SKM-1 (cell line): ENCODE measurements at regions not wholly inside any gene's neighbourhood (a gene's known extent, or its start where the extent isn't known, plus 50 kb on each side); places are given as distances from the start of the nearest gene placed in this dataset.
A peak's percentile ranks its signal among the peaks of the same experiment; 100 is the strongest.

Source experiments
- DNase-seq: peaks from one replicate; lab custom pipeline; 2025; ENCODE audit not compliant: unreplicated experiment; lab: John Stamatoyannopoulos, UW

GRCh38 chr13:61738236-61738750, 322.6 kb upstream of the PCDH20 start:
- DNase-seq, result no peak

DNA sequence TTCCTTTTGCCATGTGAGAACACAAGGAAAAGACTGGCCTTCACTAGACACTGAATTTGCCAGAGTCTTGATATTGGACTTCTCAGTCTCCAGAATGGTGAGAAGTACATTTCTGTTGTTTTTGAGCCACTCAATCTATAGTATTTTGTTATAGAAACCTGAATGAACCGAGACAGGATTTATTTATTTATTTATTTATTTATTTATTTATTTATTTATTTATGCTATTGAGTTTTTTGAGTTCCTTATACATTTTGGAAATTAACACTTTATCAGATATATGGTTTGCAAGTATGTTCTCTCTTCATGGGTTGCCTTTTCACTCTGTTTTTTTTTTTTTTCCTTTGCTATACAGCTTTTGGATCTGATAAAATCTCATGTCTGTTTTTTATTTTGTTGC, 319.0 kb upstream of the PCDH20 start:
- DNase-seq, result no peak

- no peak for DNase-seq
Measured at GRCh38 chr13:61728471-61728870, 312.8 kb upstream of the PCDH20 start.

DNA sequence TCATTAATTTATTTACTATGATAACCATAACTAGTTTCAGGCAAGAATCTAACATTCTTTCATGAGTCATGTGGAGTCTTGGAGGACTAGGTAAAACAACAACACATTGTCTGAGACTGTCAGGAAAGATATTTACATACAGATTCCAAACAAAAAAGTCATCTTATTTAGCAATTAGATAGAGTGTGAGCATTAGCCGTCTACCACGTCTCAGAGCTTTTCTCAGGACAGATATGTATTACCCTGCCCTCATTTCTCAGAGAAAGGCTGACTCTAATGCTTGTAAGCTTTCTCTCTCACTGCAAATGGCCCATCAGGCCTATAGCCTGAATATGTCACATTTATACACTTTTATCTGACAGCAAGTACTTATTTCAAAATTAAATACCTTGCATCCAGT, 312.1 kb upstream of the PCDH20 start:
- DNase-seq, result no peak

DNA sequence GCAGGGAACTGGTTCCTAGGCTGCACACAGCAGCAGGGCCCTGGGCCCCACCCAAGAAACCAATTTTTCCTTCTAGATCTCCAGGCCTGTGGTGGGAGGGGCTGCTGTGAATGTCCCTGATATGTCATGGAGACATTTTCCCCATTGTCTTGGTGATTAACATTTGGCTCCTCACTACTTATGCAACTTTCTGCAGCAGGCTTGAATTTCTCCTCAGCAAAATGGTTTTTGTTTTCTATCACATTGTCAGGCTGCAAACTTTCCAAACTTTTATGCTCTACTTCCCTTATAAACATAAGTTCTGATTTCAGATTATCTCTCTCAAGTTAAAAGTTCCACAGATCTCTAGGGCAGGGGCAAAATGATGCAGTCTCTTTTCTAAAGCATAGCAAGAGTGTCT, 310.2 kb upstream of the PCDH20 start:
- DNase-seq, result no peak

GRCh38 chr13:61722119-61722518, 306.5 kb upstream of the PCDH20 start:
- DNase-seq, result no peak

DNA sequence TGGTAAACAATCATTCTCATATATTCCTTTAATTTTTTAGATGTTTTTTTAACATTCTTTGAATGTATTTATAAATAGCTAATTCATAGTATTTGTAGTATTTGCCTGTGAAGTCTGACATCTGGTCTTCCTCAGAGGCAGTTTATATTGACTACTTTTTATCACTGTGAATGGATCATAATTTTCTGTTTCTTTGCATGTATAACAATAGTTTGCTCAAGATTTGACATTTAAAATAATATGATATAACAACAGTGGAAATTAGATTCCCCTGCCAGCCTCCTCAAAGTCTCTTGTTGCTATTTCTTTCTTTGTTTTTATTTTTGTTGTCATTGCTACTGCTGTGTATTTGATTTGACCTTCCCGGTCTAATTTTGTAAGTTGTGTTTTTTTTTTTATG, 297.0 kb upstream of the PCDH20 start:
- no peak for DNase-seq

- no peak for DNase-seq
Measured at GRCh38 chr13:61709258-61709657, 293.6 kb upstream of the PCDH20 start.

DNA sequence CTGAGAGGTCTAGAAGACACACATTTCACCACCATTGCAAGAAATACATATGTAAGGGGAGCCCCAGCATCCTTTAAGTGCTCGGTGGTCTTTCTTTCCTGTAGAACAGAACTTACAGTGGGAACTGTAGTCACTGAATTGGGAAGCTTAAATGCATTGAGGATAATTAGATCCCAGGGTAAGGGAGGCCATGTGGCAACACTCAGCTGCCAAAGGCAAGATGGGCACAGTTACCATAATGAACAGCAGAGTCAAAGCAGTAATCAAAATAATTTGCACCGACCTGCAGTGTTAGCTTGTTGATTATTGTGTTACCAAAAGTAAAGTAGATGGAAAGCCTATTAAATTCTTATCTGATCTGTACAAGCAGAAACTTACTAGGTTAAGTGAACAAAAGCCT, 291.2 kb upstream of the PCDH20 start:
- no peak for DNase-seq

DNA sequence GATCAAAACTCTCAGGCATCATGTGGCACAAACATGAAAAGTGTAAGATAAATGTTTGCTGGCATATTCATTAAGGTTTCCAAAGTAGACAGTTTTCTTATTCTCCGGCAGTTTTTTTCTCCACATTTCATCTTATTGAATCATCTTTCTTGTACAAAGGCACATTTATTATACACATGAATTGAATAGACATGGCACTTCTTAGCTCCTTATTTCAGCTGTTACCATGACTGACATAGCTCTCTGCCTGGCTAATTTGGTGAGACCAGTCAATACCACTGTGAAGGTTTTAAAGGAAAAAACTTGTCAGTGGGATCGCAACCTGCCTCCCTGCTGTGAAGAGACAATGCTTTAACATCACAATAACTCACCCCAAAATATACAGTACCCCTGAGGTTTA, 285.0 kb upstream of the PCDH20 start:
- DNase-seq, result no peak

DNA sequence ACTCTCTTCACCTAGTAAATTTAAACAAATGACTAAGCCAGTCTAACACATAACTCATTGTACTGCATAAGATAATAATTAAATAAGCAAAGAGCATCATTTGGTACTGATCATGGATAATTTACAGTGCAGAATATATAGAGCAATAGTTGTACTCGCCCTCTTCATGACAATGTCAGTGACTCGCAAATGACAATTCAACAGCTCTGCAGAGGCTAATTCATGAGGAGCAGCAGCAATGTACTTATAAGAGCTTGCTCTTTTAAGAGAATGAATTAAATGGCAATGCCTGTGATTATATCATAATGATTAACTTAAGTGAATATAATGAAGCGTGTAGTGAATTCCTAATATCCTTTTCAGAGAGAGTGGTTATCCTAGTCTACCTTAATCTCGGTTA, 284.5 kb upstream of the PCDH20 start:
- DNase-seq, result no peak

GRCh38 chr13:61696676-61697075, 281.0 kb upstream of the PCDH20 start:
- no peak for DNase-seq

- DNase-seq, result peak; percentile 38
Measured at GRCh38 chr13:61695147-61695546, 279.5 kb upstream of the PCDH20 start.

- no peak for DNase-seq
Measured at GRCh38 chr13:61692691-61693090, 277.0 kb upstream of the PCDH20 start.

GRCh38 chr13:61685682-61686012, 270.0 kb upstream of the PCDH20 start:
- no peak for DNase-seq

DNA sequence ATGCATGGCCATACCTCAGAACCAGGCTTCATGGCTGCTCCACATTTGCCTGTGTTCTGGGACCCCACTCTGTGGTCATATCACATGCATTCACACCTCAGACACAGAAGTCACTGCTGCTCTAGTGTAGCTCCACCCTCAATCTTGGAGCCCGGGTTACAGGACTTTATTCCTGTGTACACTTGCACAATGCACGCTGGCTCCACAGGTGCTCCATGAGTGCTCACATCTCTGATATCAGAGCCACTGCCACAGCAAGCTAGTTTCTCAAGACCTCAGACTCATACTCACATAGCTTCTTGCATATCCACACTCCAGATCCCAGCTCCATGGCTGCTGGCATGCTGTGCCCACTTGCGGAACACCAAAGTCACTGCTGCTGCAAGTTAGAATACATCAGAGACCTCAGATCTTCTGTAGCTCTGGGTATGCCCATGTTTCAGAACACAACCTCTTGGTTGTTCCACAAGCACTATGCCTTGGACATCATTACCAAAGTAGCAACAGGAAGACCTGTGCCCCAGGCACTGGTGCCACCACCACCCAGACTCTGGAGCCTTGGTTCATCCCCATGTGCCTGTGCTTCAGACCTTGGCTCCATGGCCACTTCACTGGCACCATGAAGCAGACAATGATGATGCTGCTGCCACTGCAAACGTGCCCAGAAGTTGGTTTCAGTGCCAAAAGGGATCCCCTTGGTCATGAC, 269.5 kb upstream of the PCDH20 start:
- DNase-seq, result no peak

GRCh38 chr13:61672756-61673155, 257.1 kb upstream of the PCDH20 start:
- DNase-seq, result no peak

DNA sequence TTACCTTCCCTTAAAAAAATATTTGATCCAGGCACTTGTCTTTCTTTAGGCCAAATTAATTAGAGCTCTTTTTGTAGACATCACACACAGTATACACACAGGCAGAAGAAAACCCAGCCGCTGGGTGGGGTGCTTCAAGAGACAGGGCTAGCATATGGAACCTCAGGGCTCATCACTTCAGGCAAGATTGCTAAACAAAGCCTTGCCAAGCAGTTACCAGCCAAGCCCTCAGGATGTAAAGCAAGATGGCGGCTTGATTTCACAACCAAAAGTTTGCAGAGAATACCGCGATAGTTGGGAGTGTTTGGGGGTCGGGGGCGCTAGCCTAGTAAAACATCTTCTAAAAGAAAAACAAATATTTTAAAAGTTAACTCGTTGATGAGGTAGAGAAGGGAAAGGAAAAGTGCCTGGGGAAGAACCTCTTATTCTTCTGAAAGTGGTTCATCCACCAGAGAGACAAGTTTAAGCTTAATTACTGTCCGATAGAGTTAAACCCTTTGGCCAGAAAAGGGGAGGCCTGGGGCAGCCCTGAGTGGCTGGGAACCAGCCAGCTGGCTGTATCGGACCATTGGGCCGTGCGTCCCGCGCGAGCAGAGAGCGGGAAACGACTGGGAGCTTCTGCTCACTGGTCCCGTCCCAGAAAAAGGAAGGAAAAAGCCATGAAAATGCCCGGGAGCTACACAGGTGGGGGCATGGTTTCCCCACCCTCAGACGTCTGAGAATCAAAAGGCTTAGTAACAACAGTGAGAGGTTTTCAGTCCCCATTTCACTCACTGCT, 254.9 kb upstream of the PCDH20 start:
- no peak for DNase-seq

- DNase-seq, result no peak
Measured at GRCh38 chr13:61664801-61665705, 249.4 kb upstream of the PCDH20 start.

DNA sequence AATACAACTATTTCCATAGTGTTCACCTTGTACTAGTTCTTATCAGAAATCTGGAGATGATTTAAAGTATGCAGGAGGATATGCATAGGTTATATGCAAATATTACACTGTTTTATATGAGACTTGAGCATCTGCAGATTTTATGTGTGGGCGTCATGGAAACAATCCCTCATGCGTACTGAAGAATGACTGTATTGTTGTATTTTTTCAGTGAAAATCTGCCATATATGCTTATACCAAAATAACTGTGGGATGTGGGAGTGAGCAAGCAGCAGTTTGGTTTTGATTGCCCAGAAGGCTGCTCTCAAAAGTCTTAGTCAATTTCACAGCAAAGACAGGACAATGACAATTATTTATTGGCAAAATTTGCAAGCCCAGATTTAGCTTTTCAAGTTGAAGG, 238.8 kb upstream of the PCDH20 start:
- DNase-seq, result no peak

GRCh38 chr13:61648547-61648946, 232.9 kb upstream of the PCDH20 start:
- DNase-seq, result no peak

DNA sequence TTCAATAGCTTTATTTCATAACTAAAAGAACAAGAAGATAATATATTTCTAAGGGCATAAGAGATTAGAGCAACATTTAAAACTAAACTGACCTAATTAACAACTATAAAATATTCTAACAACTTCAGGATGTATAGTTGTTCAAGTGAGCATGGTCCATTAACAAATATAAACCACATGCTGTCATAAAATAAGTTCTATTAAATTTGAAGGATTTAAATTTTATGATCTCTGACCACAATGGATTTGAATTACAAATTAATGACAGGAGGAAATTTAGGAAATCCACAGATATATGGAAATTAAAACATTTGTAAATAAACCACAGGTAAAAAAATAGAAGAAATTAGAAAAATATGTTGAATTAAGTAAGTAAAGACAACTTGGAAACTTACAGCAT, 196.5 kb upstream of the PCDH20 start:
- no peak for DNase-seq
